ENCODE measurements at regions not wholly inside any gene's neighbourhood (a gene's known extent, or its start where the extent isn't known, plus 50 kb on each side); places are given as distances from the start of the nearest gene placed in this dataset.

- Histone ChIP-seq H2AFZ (ENCODE audit: low read depth, low read length) (no peak overlapping the region), H3K36me3 (ENCODE audit: insufficient read depth, low read length) (no peaks in the 10 kb centered on the region), H3K9ac (ENCODE audit: low read depth, low read length) (no peak overlapping the region), H4K20me1 (ENCODE audit: insufficient read depth, low read length) (no peaks in the 10 kb centered on the region), H3K4me2 (ENCODE audit: insufficient read depth, low read length) (no peak overlapping the region), H3K79me2 (ENCODE audit: insufficient read depth, low read length) (no peaks in the 10 kb centered on the region), H3K27ac (ENCODE audit: low read length) (no peak overlapping the region), H3K4me3 (ENCODE audit: low read depth in 1 of 2, low read length in 2 of 2) (no peak overlapping the region), H3K4me1 (ENCODE audit: insufficient read depth, low read length) (no peaks in the 10 kb centered on the region), H3K9me3 (ENCODE audit: insufficient read depth, low read length, severe bottlenecking) (no peaks in the 10 kb centered on the region), H3K27me3 (ENCODE audit: insufficient read depth, low read length, poor library complexity) (no peaks in the 10 kb centered on the region)
- ATAC-seq (ENCODE audit: insufficient read depth, low read depth) (no peak), DNase-seq (no peak)
- TF ChIP-seq CTCF (IDR thresholded peaks at IDR 0.05; ENCODE audit: borderline replicate concordance, extremely low read depth, low read length, poor library complexity, severe bottlenecking) (no peak), EZH2 (IDR thresholded peaks at IDR 0.05; ENCODE audit: borderline replicate concordance, low read depth, low read length, severe bottlenecking) (no peak)
Measured at GRCh38 chr14:82298811-82299210, 765.2 kb upstream of the SEL1L start.

GRCh38 chr14:82309199-82309598 is 775.5 kb upstream of the SEL1L start:
- Histone ChIP-seq H3K9ac (ENCODE audit: low read depth, low read length) (no peak overlapping the region), H3K9me3 (ENCODE audit: insufficient read depth, low read length, severe bottlenecking) (peaks cover 5% of the 10 kb centered on the region), H3K4me1 (ENCODE audit: insufficient read depth, low read length) (no peaks in the 10 kb centered on the region), H3K79me2 (ENCODE audit: insufficient read depth, low read length) (no peaks in the 10 kb centered on the region), H4K20me1 (ENCODE audit: insufficient read depth, low read length) (no peaks in the 10 kb centered on the region), H3K4me2 (ENCODE audit: insufficient read depth, low read length) (no peak overlapping the region), H3K27me3 (ENCODE audit: insufficient read depth, low read length, poor library complexity) (no peaks in the 10 kb centered on the region), H3K27ac (ENCODE audit: low read length) (no peak overlapping the region), H3K36me3 (ENCODE audit: insufficient read depth, low read length) (no peaks in the 10 kb centered on the region), H2AFZ (ENCODE audit: low read depth, low read length) (no peak overlapping the region), H3K4me3 (ENCODE audit: low read depth in 1 of 2, low read length in 2 of 2) (no peak overlapping the region)
- no peak for DNase-seq
- TF ChIP-seq CTCF (IDR thresholded peaks at IDR 0.05; ENCODE audit: borderline replicate concordance, extremely low read depth, low read length, poor library complexity, severe bottlenecking) (no peak), EZH2 (IDR thresholded peaks at IDR 0.05; ENCODE audit: borderline replicate concordance, low read depth, low read length, severe bottlenecking) (no peak)
- ATAC-seq (ENCODE audit: insufficient read depth, low read depth) = no peak

DNA sequence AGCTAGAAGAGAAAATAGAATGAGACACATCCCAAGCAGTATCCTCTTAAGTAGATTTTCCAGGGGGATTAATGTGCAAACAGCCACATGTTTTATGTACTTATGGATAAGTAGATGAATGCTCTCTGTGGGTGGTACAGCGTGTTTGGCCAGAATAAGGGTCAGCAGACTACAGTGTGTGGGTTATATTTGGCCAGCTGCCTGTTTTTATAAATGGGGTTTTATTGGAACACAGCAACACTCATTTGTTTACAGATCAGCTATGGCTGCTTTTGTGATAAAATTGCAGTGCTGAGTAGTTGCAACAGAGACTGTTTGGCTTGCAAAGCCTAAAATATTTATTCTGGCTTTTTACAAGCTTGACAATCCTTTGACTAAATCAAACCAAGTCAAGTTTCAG is 780.2 kb upstream of the SEL1L start:
- Histone ChIP-seq H3K9me3 (ENCODE audit: insufficient read depth, low read length, severe bottlenecking) (peaks cover 5% of the 10 kb centered on the region), H3K4me1 (ENCODE audit: insufficient read depth, low read length) (no peaks in the 10 kb centered on the region), H3K79me2 (ENCODE audit: insufficient read depth, low read length) (no peaks in the 10 kb centered on the region), H3K27ac (ENCODE audit: low read length) (no peak overlapping the region), H3K4me3 (ENCODE audit: low read depth in 1 of 2, low read length in 2 of 2) (no peak overlapping the region), H3K4me2 (ENCODE audit: insufficient read depth, low read length) (no peak overlapping the region), H3K36me3 (ENCODE audit: insufficient read depth, low read length) (no peaks in the 10 kb centered on the region), H2AFZ (ENCODE audit: low read depth, low read length) (no peak overlapping the region), H3K9ac (ENCODE audit: low read depth, low read length) (no peak overlapping the region), H3K27me3 (ENCODE audit: insufficient read depth, low read length, poor library complexity) (no peaks in the 10 kb centered on the region), H4K20me1 (ENCODE audit: insufficient read depth, low read length) (no peaks in the 10 kb centered on the region)
- TF ChIP-seq EZH2 (IDR thresholded peaks at IDR 0.05; ENCODE audit: borderline replicate concordance, low read depth, low read length, severe bottlenecking) = no peak
- TF ChIP-seq CTCF (IDR thresholded peaks at IDR 0.05; ENCODE audit: borderline replicate concordance, extremely low read depth, low read length, poor library complexity, severe bottlenecking) = no peak
- DNase-seq (no peak), ATAC-seq (ENCODE audit: insufficient read depth, low read depth) (no peak)

- ATAC-seq (ENCODE audit: insufficient read depth, low read depth) = no peak
Measured at GRCh38 chr14:82328442-82328841, 794.8 kb upstream of the SEL1L start.

More at GRCh38 chr14:82328442-82328841, 794.8 kb upstream of the SEL1L start:
- H3K9ac ChIP-seq (ENCODE audit: low read depth, low read length) = no peak overlapping the region
- no peak overlapping the region for H3K27ac ChIP-seq (ENCODE audit: low read length)
- no peaks in the 10 kb centered on the region for H3K36me3 ChIP-seq (ENCODE audit: insufficient read depth, low read length)
- H3K4me1 ChIP-seq (ENCODE audit: insufficient read depth, low read length) = no peaks in the 10 kb centered on the region
- no peaks in the 10 kb centered on the region for H3K79me2 ChIP-seq (ENCODE audit: insufficient read depth, low read length)
- no peak overlapping the region for H2AFZ ChIP-seq (ENCODE audit: low read depth, low read length)
- H3K4me3 ChIP-seq (ENCODE audit: low read depth in 1 of 2, low read length in 2 of 2) = no peak overlapping the region
- H3K9me3 ChIP-seq (ENCODE audit: insufficient read depth, low read length, severe bottlenecking) = peaks cover 7% of the 10 kb centered on the region
- DNase-seq = no peak
- no peaks in the 10 kb centered on the region for H4K20me1 ChIP-seq (ENCODE audit: insufficient read depth, low read length)
- H3K27me3 ChIP-seq (ENCODE audit: insufficient read depth, low read length, poor library complexity) = no peaks in the 10 kb centered on the region
- TF ChIP-seq CTCF (IDR thresholded peaks at IDR 0.05; ENCODE audit: borderline replicate concordance, extremely low read depth, low read length, poor library complexity, severe bottlenecking) (no peak), EZH2 (IDR thresholded peaks at IDR 0.05; ENCODE audit: borderline replicate concordance, low read depth, low read length, severe bottlenecking) (no peak)
- H3K4me2 ChIP-seq (ENCODE audit: insufficient read depth, low read length) = no peak overlapping the region

Measured in DND-41 (cell line).